ENCODE measurements at regions not wholly inside any gene's neighbourhood (a gene's known extent, or its start where the extent isn't known, plus 50 kb on each side); places are given as distances from the start of the nearest gene placed in this dataset.

GRCh38 chr7:18154726-18155125 is 127.1 kb upstream of the PRPS1L1 start:
- DNase-seq = no peak

- DNase-seq = no peak
Observed at GRCh38 chr7:18157233-18157632, 129.6 kb upstream of the PRPS1L1 start.

- DNase-seq = no peak
Observed at GRCh38 chr7:18162657-18163056, 135.0 kb upstream of the PRPS1L1 start.

GRCh38 chr7:18163091-18163490 is 135.4 kb upstream of the PRPS1L1 start:
- no peak for DNase-seq

DNA sequence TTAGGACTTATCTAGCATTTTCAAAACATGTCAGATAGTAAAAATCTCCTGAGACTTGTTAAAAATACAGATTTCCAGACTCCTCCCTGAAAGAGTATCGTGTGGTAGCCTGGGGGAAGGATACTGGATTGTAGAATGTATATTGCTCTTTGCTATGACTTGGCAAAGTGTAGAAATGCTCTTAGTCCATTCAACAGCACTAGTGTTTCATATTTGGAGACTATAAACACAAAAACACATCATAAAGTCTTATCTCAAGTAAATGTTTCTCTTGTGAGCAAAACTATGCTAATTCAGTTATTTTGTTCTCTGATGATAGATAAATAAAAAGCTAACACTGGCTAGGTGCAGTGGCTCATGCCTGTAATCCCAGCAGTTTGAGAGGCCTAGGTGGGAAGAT is 137.5 kb upstream of the PRPS1L1 start:
- no peak for DNase-seq

- DNase-seq = no peak
Observed at GRCh38 chr7:18166002-18166401, 138.4 kb upstream of the PRPS1L1 start.

GRCh38 chr7:18167815-18168214 is 140.2 kb upstream of the PRPS1L1 start:
- DNase-seq = no peak

- DNase-seq = no peak
Observed at GRCh38 chr7:18174996-18175395, 147.3 kb upstream of the PRPS1L1 start.

- DNase-seq = no peak
Observed at GRCh38 chr7:18175801-18176450, 148.3 kb upstream of the PRPS1L1 start.

GRCh38 chr7:18177129-18177814 is 149.6 kb upstream of the PRPS1L1 start:
- DNase-seq = no peak

DNA sequence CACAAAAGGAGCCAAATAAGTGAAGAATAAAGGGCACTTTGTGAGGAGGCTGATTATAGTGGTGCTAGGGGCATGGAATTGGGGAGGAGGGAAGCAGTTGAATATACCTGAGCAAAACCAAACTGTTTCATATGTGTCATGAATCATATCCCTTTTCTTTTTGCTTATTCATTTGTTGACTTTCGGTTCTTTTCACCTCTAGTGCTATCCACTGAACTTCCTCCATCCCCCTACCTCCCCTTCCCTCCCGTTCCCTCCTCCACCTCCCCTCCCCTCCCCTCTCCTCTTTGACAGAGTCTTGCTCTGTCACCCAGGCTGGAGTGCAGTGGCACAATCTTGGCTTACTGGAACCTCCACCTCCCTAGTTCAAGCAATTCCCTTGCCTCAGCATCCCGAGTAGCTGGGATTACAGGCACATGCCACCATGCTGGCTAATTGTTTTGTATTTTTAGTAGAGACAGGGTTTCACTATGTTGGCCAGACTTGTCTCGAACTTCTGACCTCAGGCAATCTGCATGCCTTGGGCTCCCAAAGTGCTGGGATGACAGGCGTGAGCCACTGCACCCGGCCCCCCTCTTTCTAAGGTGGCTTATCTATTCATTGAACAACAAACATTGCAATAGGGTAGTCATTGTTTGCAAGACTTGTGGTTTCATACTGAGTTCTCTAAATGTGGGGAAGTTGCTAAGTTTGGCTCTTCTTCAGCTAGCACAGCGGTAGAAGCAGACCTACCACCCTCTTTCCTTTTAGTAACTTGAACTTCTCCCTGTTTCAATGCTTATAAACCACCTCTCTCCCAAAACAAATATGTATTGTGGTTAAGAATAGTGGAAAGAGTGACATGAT is 150.4 kb upstream of the PRPS1L1 start:
- no peak for DNase-seq

DNA sequence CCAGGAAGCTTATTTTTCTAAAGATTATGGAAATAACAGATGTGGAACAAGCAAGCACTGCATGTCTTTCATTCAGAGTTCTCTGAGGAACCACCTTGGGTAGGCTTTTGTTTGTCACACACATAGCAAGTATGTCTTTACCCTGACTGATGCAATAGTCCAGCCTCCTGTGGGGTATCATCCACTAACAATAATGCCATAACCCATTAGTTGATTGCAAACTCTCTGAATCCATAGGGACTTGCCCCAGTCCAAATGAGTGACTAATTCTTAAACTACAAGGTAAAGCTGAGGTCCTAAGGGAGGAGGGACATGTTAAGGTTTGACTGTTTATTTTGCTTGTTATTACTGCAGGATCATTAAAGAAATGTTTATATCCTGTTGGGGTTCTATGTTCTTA is 151.4 kb upstream of the PRPS1L1 start:
- no peak for DNase-seq

GRCh38 chr7:18180685-18181084 is 153.0 kb upstream of the PRPS1L1 start:
- no peak for DNase-seq

GRCh38 chr7:18189500-18190126 is 162.0 kb upstream of the PRPS1L1 start:
- DNase-seq = no peak

- DNase-seq = no peak
Observed at GRCh38 chr7:18191341-18191740, 163.7 kb upstream of the PRPS1L1 start.

DNA sequence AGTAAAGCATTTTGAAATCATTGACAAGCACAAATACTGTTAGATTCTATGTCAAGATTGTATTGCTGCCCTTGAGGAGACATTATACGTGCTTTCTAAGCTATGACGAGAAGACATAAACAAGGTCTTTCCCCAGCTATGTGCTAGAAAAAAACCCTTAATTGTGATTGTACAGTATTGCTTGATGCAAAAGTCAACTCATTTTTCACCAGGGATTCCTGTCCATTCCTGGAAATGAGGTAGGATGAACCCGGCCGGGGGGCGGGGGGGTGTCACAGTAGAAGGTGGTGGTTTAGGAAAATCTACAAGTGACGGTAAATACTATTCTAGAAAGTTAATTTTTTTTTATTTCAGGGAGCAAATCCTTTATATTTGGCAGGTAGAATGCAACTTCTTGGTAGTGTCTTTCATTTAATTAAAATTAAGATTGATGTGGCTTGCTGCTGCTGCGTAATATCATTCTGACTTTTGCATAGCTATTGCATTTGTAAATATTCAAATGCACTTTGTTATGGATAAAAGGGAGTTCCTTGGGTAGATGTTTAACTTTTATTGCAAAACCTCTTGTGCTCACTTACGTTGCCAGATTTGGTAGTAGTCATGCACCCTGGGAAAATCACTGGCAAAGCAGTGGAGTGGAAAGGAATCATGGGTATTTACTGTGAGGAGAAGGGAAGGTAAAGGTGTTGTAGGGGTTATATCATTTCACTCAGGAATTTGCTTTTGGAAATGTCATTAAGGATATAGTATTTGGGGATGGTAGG is 164.4 kb upstream of the PRPS1L1 start:
- no peak for DNase-seq

GRCh38 chr7:18194616-18195015 is 167.0 kb upstream of the PRPS1L1 start:
- no peak for DNase-seq

DNA sequence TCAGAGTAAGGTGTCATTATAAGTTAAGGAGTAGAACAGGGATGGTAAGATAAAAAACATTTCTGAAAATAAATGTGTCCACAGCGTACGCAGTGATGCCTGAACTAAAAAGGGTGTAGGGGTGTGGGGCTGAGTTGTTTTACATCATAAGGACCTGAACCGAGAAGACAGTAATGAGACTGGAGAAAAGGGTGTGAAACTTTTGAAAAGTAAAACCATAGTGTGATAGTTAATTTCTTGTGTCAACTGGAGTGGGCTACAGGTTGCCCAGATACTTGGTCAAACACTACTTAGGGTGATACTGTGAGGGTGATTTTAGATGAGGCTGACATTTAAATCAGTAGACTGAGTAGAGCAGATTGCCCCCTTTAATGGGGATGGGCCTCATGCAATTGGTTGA is 169.0 kb upstream of the PRPS1L1 start:
- no peak for DNase-seq

DNA sequence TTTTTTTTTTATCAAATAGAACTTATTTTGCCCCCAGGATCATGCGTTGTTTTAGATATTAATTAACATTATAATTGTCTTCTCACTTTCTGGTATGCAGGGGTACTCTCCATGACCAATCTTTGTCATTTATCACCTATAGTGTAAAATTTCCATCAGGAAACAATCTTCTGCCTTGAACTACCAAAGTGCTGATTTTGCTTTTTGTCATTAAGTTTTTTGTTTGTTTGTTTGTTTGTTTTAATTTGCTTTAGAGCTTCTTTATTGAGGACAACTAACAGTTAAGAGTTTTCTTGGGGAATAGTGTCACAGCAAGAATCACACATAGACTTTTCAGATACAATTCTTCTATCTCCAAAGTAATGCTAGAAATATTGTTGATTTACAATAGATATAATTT is 171.2 kb upstream of the PRPS1L1 start:
- no peak for DNase-seq

- DNase-seq = no peak
Observed at GRCh38 chr7:18200266-18200665, 172.6 kb upstream of the PRPS1L1 start.

- DNase-seq = no peak
Observed at GRCh38 chr7:18200855-18201254, 173.2 kb upstream of the PRPS1L1 start.

- no peak for DNase-seq
Observed at GRCh38 chr7:18201350-18201749, 173.7 kb upstream of the PRPS1L1 start.
